ENCODE measurements at regions not wholly inside any gene's neighbourhood (a gene's known extent, or its start where the extent isn't known, plus 50 kb on each side); places are given as distances from the start of the nearest gene placed in this dataset.
A peak's percentile ranks its signal among the peaks of the same experiment; 100 is the strongest.

- Histone ChIP-seq H3K9me3 (no peaks in the 10 kb centered on the region), H3K4me3 (no peak overlapping the region), H3K27ac (no peak overlapping the region), H3K27me3 (no peaks in the 10 kb centered on the region), H3K4me1 (no peaks in the 10 kb centered on the region), H3K36me3 (no peaks in the 10 kb centered on the region)
- 23 to 35% (median 29%) methylated on average over 6 of the region's 6 CpGs for WGBS, 4 donors
- intact Hi-C loops (cut with DNase I), result loop anchor here in 1 of 10 donors (10.0 kb wide), 1 partner anchor 57 kb away; no protein-coding TSS in a partner anchor
- TF ChIP-seq, protein P1, sequence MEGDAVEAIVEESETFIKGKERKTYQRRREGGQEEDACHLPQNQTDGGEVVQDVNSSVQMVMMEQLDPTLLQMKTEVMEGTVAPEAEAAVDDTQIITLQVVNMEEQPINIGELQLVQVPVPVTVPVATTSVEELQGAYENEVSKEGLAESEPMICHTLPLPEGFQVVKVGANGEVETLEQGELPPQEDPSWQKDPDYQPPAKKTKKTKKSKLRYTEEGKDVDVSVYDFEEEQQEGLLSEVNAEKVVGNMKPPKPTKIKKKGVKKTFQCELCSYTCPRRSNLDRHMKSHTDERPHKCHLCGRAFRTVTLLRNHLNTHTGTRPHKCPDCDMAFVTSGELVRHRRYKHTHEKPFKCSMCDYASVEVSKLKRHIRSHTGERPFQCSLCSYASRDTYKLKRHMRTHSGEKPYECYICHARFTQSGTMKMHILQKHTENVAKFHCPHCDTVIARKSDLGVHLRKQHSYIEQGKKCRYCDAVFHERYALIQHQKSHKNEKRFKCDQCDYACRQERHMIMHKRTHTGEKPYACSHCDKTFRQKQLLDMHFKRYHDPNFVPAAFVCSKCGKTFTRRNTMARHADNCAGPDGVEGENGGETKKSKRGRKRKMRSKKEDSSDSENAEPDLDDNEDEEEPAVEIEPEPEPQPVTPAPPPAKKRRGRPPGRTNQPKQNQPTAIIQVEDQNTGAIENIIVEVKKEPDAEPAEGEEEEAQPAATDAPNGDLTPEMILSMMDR (IDR thresholded peaks at IDR 0.05), result no peak
- no peak for TF ChIP-seq POLR2A (IDR thresholded peaks at IDR 0.05)
- DNase-seq (no peak), ATAC-seq (peak in 1 of 4 donors; percentile 50)
These were observed 845.3 kb upstream of the PTPRD start for GRCh38 chr9:11457825-11458790.

DNA sequence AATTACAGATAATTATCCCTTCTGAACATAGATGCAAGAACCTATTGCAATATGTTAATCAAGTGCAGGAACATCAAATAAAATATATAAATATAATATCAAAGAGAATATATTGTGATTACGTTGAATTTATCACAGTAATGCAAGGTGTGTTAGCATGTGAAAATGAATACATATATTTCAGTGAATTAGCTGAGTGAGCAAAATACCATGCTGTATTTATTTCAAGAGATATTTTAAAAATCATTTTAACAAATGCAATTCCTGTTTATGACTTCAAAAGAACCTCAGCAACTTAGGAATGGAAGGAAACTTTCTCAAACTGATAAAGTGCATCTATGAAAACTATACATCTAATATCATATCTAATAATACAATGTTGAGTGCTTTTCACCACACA, 856.9 kb upstream of the PTPRD start:
- H3K36me3 ChIP-seq, result no peaks in the 10 kb centered on the region
- TF ChIP-seq, protein P1 (IDR thresholded peaks at IDR 0.05), result no peak
- no peak for TF ChIP-seq POLR2A (IDR thresholded peaks at IDR 0.05)
- ATAC-seq, result no peak
- H3K9me3 ChIP-seq, result peaks cover 0 to 9% (median under 1%) of the 10 kb centered on the region in 12 donors
- no peak overlapping the region for H3K27ac ChIP-seq
- H3K4me3 ChIP-seq, result no peak overlapping the region
- DNase-seq, result no peak
- no peaks in the 10 kb centered on the region for H3K4me1 ChIP-seq
- WGBS, 4 donors, result 91 to 94% (median 93%) methylated on average over 1 of the region's 1 CpG
- no peaks in the 10 kb centered on the region for H3K27me3 ChIP-seq
- intact Hi-C loops (cut with DNase I), result no loop called here

GRCh38 chr9:11471321-11471720, 858.5 kb upstream of the PTPRD start:
- H3K27ac ChIP-seq, result no peak overlapping the region
- no peak overlapping the region for H3K4me3 ChIP-seq
- no peaks in the 10 kb centered on the region for H3K4me1 ChIP-seq
- peaks cover 0 to 3% (median 0%) of the 10 kb centered on the region in 12 donors for H3K9me3 ChIP-seq
- no peak for ATAC-seq
- no peak for TF ChIP-seq POLR2A (IDR thresholded peaks at IDR 0.05)
- TF ChIP-seq, protein P1 (IDR thresholded peaks at IDR 0.05), result no peak
- no peaks in the 10 kb centered on the region for H3K27me3 ChIP-seq
- 82 to 92% (median 86%) methylated on average over 7 to 9 of the region's 9 CpGs for WGBS, 4 donors
- DNase-seq, result peak in 1 of 5 donors; percentile 42
- intact Hi-C loops (cut with DNase I), result no loop called here
- no peaks in the 10 kb centered on the region for H3K36me3 ChIP-seq

DNA sequence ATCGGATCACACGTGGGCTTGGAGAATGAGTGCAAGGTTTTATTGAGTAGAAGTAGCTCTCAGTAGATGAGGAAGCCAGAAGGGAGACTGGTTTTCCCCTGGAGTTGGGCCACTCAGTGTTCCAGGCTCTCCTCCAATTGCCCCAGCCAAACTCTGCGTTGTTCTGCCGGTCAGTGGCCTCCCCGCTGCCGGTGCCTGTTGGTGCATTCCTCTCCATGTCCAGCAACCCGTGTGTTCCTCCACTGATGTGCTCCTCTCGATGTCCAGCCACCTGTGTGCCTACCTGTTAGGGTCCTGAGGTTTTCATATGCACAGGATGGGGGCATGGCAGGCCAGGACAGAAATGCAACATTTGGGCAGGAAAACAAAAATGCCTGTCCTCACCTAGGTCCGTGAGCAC, 888.0 kb upstream of the PTPRD start:
- H3K9me3 ChIP-seq, result no peaks in the 10 kb centered on the region
- no peak for DNase-seq
- intact Hi-C loops (cut with DNase I), result no loop called here
- H3K4me3 ChIP-seq, result no peak overlapping the region
- H3K27me3 ChIP-seq, result no peaks in the 10 kb centered on the region
- no peak for TF ChIP-seq POLR2A (IDR thresholded peaks at IDR 0.05)
- TF ChIP-seq, protein P1 (IDR thresholded peaks at IDR 0.05), result no peak
- no peak overlapping the region for H3K27ac ChIP-seq
- ATAC-seq, result no peak
- WGBS, 4 donors, result 84 to 89% (median 87%) methylated on average over 8 to 9 of the region's 9 CpGs
- H3K36me3 ChIP-seq, result no peaks in the 10 kb centered on the region
- no peaks in the 10 kb centered on the region for H3K4me1 ChIP-seq

Measured in heart left ventricle (tissue), 16 donors.